ENCODE measurements at regions not wholly inside any gene's neighbourhood (a gene's known extent, or its start where the extent isn't known, plus 50 kb on each side); places are given as distances from the start of the nearest gene placed in this dataset.

GRCh38 chr3:70400194-70400593, 87.8 kb upstream of the MDFIC2 start:
- TF ChIP-seq NFIC (IDR thresholded peaks at IDR 0.05) (no peak), TCF12 (IDR thresholded peaks at IDR 0.05; ENCODE audit: low read depth) (no peak)

DNA sequence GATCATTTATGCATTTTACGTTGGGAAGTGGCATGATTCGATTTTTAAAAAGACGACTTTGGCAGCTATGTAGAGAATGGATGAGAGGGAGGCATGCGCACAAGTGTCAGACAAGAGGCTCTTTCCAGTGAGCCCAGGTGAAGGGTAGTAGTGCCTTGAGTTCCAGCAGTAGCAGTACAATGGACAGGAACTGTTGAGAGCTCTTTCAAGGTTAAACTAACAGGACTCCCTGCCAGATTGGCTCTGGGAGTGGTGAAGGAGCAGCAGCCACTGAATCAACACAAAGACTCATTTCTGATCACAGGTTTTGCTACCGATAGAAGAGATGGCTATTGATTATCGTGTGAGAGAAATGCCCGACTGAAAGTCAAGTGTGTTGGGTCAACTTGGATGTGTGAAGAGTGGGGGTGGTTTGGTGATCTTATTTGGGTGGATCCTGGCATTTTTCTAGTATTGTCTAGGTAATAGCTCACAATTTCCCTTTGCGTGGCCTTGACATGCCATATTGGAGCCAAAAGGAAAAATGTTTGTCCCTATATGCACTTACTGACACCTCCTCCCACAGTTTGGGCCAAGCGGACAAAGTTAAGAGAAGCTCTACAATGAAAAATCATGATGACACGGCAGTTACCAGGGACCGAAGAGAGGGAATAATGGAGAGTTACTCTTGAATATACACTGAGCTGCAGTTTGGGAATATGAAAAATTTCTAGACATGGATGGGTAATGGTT, 81.6 kb upstream of the MDFIC2 start:
- TF ChIP-seq EGR1 (IDR thresholded peaks at IDR 0.05) (no peak), TEAD4 (IDR thresholded peaks at IDR 0.05) (no peak), CREB1 (IDR thresholded peaks at IDR 0.05; ENCODE audit: low read depth) (no peak), RAD21 (IDR thresholded peaks at IDR 0.05; ENCODE audit: low read depth) (no peak), EP300 (IDR thresholded peaks at IDR 0.05; ENCODE audit: borderline replicate concordance) (no peak), FOXM1 (IDR thresholded peaks at IDR 0.05; ENCODE audit: borderline replicate concordance, low read depth) (no peak), YY1 (IDR thresholded peaks at IDR 0.05; ENCODE audit: low read depth) (no peak), TAF1 (IDR thresholded peaks at IDR 0.05; ENCODE audit: low read depth) (no peak), NFIC (IDR thresholded peaks at IDR 0.05) (no peak), USF1 (IDR thresholded peaks at IDR 0.05) (no peak), MAX (IDR thresholded peaks at IDR 0.05) (no peak), TCF12 (IDR thresholded peaks at IDR 0.05; ENCODE audit: low read depth) (no peak)
- TF ChIP-seq, protein P1, sequence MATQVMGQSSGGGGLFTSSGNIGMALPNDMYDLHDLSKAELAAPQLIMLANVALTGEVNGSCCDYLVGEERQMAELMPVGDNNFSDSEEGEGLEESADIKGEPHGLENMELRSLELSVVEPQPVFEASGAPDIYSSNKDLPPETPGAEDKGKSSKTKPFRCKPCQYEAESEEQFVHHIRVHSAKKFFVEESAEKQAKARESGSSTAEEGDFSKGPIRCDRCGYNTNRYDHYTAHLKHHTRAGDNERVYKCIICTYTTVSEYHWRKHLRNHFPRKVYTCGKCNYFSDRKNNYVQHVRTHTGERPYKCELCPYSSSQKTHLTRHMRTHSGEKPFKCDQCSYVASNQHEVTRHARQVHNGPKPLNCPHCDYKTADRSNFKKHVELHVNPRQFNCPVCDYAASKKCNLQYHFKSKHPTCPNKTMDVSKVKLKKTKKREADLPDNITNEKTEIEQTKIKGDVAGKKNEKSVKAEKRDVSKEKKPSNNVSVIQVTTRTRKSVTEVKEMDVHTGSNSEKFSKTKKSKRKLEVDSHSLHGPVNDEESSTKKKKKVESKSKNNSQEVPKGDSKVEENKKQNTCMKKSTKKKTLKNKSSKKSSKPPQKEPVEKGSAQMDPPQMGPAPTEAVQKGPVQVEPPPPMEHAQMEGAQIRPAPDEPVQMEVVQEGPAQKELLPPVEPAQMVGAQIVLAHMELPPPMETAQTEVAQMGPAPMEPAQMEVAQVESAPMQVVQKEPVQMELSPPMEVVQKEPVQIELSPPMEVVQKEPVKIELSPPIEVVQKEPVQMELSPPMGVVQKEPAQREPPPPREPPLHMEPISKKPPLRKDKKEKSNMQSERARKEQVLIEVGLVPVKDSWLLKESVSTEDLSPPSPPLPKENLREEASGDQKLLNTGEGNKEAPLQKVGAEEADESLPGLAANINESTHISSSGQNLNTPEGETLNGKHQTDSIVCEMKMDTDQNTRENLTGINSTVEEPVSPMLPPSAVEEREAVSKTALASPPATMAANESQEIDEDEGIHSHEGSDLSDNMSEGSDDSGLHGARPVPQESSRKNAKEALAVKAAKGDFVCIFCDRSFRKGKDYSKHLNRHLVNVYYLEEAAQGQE (IDR thresholded peaks at IDR 0.05; ENCODE audit: low read depth) = no peak

- TF ChIP-seq YY1 (IDR thresholded peaks at IDR 0.05; ENCODE audit: low read depth) (no peak), NFIC (IDR thresholded peaks at IDR 0.05) (no peak), CREB1 (IDR thresholded peaks at IDR 0.05; ENCODE audit: low read depth) (no peak), CEBPB (IDR thresholded peaks at IDR 0.05) (no peak), ZBTB7A (IDR thresholded peaks at IDR 0.05; ENCODE audit: low read depth) (no peak), TAF1 (IDR thresholded peaks at IDR 0.05; ENCODE audit: low read depth) (no peak), EP300 (IDR thresholded peaks at IDR 0.05; ENCODE audit: borderline replicate concordance) (no peak), MAX (IDR thresholded peaks at IDR 0.05) (no peak)
- TF ChIP-seq, protein P1 (IDR thresholded peaks at IDR 0.05; ENCODE audit: low read depth) = no peak
Measured at GRCh38 chr3:70392227-70392626, 79.8 kb upstream of the MDFIC2 start.

DNA sequence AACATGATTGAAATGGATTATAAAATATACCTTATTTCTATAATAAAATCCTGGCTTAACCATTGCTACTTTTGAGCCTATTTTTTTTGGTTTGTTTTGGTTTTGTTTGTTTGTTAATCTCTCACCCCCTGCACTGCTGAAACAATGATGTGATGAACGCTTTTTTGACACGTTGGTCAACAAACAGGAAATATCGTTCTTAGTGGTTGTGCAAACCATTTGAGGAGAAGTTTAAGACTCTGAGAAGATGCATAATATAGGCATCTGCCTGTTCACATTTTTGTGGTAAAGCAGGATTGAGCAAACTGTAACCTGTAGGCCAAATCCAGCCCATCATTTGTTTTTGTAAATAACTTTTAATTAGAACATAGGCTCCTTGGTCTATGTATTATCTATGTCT, 75.5 kb upstream of the MDFIC2 start:
- TF ChIP-seq TEAD4 (IDR thresholded peaks at IDR 0.05) = no peak
- no peak for TF ChIP-seq TAF1 (IDR thresholded peaks at IDR 0.05; ENCODE audit: low read depth)
- TF ChIP-seq, protein P1 (IDR thresholded peaks at IDR 0.05; ENCODE audit: low read depth) = no peak
- no peak for TF ChIP-seq USF1 (IDR thresholded peaks at IDR 0.05)
- TF ChIP-seq FOXM1 (IDR thresholded peaks at IDR 0.05; ENCODE audit: borderline replicate concordance, low read depth) = no peak
- TF ChIP-seq EGR1 (IDR thresholded peaks at IDR 0.05) = no peak
- no peak for TF ChIP-seq TCF12 (IDR thresholded peaks at IDR 0.05; ENCODE audit: low read depth)

DNA sequence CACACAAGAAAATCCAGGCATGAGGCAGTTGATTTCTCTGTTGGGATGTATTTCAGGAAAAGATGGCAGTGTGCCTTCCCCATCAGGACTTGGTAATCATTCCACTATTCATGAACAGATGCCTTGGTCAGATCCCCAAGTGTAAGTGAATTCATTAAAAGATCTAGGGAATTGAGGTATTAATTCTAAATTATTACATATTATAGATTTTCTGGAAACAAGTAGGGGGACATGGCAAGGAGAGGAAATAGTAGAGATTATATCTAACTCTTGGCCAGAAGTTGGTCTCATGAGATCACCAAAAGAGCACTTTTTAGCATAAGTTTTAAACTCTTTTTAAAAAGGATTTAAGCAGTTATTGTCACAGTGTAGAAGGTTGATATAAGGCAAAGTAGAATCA, 74.4 kb upstream of the MDFIC2 start:
- no peak for TF ChIP-seq RAD21 (IDR thresholded peaks at IDR 0.05; ENCODE audit: low read depth)
- no peak for TF ChIP-seq CEBPB (IDR thresholded peaks at IDR 0.05)
- no peak for TF ChIP-seq EGR1 (IDR thresholded peaks at IDR 0.05)
- TF ChIP-seq FOXM1 (IDR thresholded peaks at IDR 0.05; ENCODE audit: borderline replicate concordance, low read depth) = no peak
- TF ChIP-seq TCF12 (IDR thresholded peaks at IDR 0.05; ENCODE audit: low read depth) = no peak
- TF ChIP-seq, protein P1 (IDR thresholded peaks at IDR 0.05; ENCODE audit: low read depth) = no peak
- TF ChIP-seq MAX (IDR thresholded peaks at IDR 0.05) = no peak
- no peak for TF ChIP-seq TEAD4 (IDR thresholded peaks at IDR 0.05)
- no peak for TF ChIP-seq YY1 (IDR thresholded peaks at IDR 0.05; ENCODE audit: low read depth)
- no peak for TF ChIP-seq EP300 (IDR thresholded peaks at IDR 0.05; ENCODE audit: borderline replicate concordance)
- TF ChIP-seq NFIC (IDR thresholded peaks at IDR 0.05) = no peak
- TF ChIP-seq ZBTB7A (IDR thresholded peaks at IDR 0.05; ENCODE audit: low read depth) = no peak
- TF ChIP-seq TAF1 (IDR thresholded peaks at IDR 0.05; ENCODE audit: low read depth) = no peak
- TF ChIP-seq USF1 (IDR thresholded peaks at IDR 0.05) = no peak
